Activated T-helper 17 cell treated with anti-CD3 and anti-CD28 coated beads, Interleukin-2, amount 50 U/mL, for 72 hours (primary cell): ENCODE measurements at regions not wholly inside any gene's neighbourhood (a gene's known extent, or its start where the extent isn't known, plus 50 kb on each side); places are given as distances from the start of the nearest gene placed in this dataset.

Experiments
- ATAC-seq: fragments of 150-1000 bp; cut with Tn5 transposase; replicated peaks from 2 replicates; pipeline ENCODE4 v1.10.0; 2021; ENCODE audit warnings: mild to moderate bottlenecking, moderate library complexity
- H3K27ac Mint-ChIP-seq: one replicate; pipeline ENCODE4 v1.8.0; 2022; ENCODE audit warnings: mixed read lengths
- H3K27me3 Mint-ChIP-seq: one replicate; pipeline ENCODE4 v1.8.0; 2022; ENCODE audit warnings: mixed read lengths
- H3K36me3 Mint-ChIP-seq: one replicate; pipeline ENCODE4 v1.8.0; 2022; ENCODE audit warnings: low read depth, mild to moderate bottlenecking, mixed read lengths
- H3K4me1 Mint-ChIP-seq: one replicate; pipeline ENCODE4 v1.8.0; 2022; ENCODE audit warnings: mixed read lengths
- H3K4me3 Mint-ChIP-seq: one replicate; pipeline ENCODE4 v1.8.0; 2022; ENCODE audit warnings: mild to moderate bottlenecking, mixed read lengths
- H3K9me3 Mint-ChIP-seq: one replicate; pipeline ENCODE4 v1.8.0; 2022; ENCODE audit warnings: mixed read lengths

DNA sequence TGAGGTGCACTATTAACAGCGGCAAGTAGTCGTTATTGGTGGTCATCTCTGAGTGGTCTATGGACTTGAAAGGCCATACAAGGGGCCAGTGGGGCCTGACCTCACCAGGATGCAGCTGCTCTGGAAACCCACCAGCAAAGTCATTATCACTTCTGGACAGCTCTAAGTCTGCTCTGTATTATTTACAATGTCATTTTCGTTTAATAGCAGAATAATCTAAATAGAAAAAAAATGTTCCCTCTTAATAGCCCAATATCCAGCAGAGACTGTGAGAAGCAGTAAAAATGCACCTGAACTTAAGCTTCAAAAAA lies 85.0 kb upstream of the EED start:
- ATAC-seq = no peak
- H3K4me3 Mint-ChIP-seq = no peak overlapping the region
- no peaks in the 10 kb centered on the region for H3K27me3 Mint-ChIP-seq
- H3K9me3 Mint-ChIP-seq = no peaks in the 10 kb centered on the region
- peaks cover 8% of the 10 kb centered on the region for H3K4me1 Mint-ChIP-seq
- H3K36me3 Mint-ChIP-seq = no peaks in the 10 kb centered on the region
- H3K27ac Mint-ChIP-seq = no peak overlapping the region

DNA sequence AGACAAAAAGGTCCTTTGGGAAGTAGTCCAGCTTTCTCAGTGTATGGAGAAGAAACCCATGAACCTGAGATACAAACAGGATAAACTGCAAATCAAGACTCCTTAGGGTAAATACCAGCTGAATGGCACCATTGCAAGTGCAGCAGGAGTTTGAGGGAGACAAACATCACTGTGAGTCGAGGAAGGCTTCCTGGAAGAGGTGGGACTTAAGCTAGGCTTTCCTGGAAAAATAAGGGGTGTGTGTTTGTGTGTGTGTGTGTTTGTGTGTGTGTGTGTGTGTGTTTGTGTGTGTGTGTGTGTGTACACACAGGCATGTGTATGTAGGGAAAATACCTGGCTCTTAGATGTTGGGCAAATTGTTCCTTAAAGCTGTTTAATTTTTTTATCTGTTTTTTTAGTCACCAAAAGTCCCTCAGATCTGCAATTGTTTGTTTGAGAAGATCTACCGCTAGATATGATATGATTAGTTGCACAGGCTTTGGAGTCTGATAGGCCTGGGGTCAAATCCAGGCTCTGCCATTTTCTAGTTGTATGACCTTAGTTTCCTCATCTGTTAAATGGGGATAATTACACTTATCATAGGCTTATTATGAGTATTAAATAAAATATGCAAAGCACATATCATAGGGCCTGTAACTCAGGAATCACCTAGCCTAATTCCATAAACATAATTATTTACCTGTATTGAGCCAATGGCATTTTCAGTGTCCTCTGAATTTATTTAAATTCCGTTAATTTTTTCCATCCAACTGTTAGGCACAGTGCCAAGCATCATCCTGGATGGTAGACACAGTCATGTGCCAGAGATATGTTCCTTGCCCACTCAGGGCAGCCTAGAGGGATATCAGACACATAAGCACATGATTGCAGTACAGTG lies 85.6 kb upstream of the EED start:
- no peaks in the 10 kb centered on the region for H3K27me3 Mint-ChIP-seq
- no peaks in the 10 kb centered on the region for H3K36me3 Mint-ChIP-seq
- H3K27ac Mint-ChIP-seq = peak overlapping the region; percentile 29
- no peak for ATAC-seq
- no peaks in the 10 kb centered on the region for H3K9me3 Mint-ChIP-seq
- peaks cover 8% of the 10 kb centered on the region for H3K4me1 Mint-ChIP-seq
- no peak overlapping the region for H3K4me3 Mint-ChIP-seq

DNA sequence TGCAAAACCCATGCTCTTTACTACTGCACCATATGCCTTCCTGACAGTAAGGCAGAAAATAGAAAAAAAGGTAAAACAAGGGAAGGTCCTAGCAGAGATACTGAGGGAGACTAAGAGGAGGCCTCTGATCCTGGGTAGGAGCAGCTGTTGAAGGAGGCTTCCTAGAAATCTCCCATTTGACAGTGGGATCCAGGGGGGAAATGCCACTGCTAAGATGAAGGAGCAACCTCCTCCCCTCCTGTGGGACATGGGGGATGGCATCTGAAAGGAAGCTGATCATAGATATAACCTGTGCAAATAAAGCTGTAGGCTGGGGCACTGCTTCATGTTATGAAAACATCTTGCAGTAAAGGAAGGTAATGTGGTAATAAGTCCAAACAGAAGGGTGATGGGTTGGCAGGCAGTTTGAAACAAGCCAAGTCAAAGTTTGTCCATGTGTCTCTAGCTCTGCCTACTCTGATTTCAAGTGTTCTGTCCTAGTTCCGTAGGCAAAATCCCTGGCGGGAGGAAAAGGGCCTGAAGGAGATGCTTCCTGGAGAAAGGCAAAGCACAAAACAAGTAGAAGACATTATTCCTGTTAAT lies 86.7 kb upstream of the EED start:
- Mint-ChIP-seq H3K27ac (no peak overlapping the region), H3K4me3 (no peak overlapping the region), H3K9me3 (no peaks in the 10 kb centered on the region), H3K27me3 (no peaks in the 10 kb centered on the region), H3K36me3 (no peaks in the 10 kb centered on the region), H3K4me1 (peaks cover 8% of the 10 kb centered on the region)
- no peak for ATAC-seq

DNA sequence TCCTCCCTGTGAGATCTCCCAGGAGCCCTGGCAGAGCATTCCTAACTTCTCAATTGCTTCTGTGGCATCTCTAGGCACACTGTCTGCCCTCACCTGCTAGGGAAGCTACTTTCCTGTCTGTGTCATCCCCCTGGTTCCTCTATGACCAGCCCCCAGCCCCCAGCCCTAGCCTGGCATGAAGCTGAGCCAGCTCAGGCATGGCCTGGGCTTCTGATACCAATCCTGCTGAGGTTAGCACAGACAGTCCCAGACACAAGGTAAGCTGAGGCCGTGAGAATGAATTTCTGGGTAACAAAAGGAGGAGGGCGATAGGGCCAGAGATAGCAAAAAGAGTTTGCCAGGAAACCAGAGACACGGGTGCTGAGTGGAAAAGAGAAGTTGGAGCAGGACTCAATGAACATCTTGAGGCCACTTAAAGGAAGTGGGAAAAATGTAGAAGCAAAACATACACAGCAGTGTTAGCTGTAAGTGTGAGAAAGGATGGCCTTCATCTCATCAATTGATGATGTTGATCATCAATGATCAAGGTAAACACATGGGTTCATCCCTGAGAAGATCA lies 87.6 kb upstream of the PICALM start:
- Mint-ChIP-seq H3K9me3 (no peaks in the 10 kb centered on the region), H3K4me3 (no peak overlapping the region), H3K4me1 (peaks cover 19% of the 10 kb centered on the region), H3K27me3 (no peaks in the 10 kb centered on the region), H3K27ac (no peak overlapping the region), H3K36me3 (no peaks in the 10 kb centered on the region)
- ATAC-seq = no peak

DNA sequence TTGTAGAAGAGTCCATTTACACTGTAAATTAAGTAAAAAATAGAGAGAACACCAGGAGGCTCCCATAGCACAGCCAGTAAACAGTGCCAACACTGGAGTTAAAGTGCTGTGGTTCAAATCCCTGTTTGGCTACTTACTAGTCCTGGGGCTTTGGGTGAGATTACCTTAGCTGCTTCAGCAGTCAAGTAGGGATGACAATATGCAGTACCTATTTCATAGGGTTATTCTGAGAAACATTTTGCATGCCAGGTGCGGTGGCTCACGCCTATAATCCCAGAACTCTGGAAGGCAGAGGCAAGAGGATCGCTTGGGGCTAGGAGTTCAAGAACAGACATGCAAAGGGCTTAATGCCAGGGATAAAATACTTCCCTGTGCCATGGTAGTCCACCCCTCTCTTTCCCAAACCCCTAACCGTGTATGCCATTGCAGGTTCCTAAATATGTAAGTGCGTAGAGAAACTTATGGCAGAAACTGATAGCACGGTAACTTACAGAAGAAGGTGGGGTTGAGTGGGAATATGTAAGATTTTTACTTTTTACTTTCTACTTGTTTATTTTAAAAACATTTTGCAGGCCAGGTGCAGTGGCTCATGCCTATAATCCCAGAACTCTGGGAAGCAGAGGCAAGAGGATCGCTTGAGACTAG lies 86.4 kb upstream of the PICALM start:
- Mint-ChIP-seq H3K36me3 (no peaks in the 10 kb centered on the region), H3K4me1 (peaks cover 28% of the 10 kb centered on the region), H3K4me3 (no peak overlapping the region), H3K9me3 (no peaks in the 10 kb centered on the region), H3K27ac (no peak overlapping the region), H3K27me3 (no peaks in the 10 kb centered on the region)
- no peak for ATAC-seq

DNA sequence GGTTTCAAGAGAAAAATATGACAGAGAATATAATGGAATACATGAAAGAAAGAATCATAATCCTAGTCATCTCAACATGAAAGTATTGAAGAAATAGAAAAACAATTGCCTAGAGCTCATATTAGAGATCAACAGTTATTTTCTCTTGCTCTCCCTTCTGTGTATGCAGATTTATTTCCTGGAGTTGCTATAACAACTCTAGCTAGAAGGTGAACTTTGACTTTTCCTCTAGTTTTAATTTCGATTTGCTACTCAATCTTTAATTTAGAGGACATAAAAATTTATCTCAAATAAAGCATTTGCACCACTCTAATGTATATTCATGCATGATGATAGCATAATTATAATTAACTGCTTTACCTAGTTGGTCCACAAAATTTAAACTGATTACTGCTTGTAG lies 84.6 kb upstream of the PICALM start:
- Mint-ChIP-seq H3K4me1 (peaks cover 21% of the 10 kb centered on the region), H3K27me3 (no peaks in the 10 kb centered on the region), H3K27ac (no peak overlapping the region), H3K4me3 (no peak overlapping the region), H3K9me3 (no peaks in the 10 kb centered on the region), H3K36me3 (no peaks in the 10 kb centered on the region)
- no peak for ATAC-seq

DNA sequence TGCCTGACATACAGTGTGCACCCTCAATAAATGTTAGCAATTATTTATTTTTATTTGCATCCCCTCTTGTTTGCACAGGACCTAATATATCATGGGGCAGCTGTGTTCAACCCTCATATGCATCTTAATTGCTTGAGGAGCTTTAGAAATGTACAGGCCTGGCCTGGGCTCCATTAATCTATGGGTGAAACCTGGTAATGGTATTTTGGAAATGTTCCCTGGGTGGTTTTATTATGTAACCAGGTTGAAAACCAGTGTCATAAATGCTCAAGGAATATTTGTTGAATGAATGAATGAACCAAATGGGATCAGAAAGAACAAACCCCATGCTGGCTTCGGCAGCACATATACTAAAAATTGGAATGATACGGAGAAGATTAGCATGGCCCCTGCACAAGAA lies 84.0 kb upstream of the PICALM start:
- Mint-ChIP-seq H3K27me3 (no peaks in the 10 kb centered on the region), H3K36me3 (no peaks in the 10 kb centered on the region), H3K27ac (no peak overlapping the region), H3K4me1 (peaks cover 20% of the 10 kb centered on the region), H3K9me3 (no peaks in the 10 kb centered on the region), H3K4me3 (no peak overlapping the region)
- ATAC-seq = no peak

DNA sequence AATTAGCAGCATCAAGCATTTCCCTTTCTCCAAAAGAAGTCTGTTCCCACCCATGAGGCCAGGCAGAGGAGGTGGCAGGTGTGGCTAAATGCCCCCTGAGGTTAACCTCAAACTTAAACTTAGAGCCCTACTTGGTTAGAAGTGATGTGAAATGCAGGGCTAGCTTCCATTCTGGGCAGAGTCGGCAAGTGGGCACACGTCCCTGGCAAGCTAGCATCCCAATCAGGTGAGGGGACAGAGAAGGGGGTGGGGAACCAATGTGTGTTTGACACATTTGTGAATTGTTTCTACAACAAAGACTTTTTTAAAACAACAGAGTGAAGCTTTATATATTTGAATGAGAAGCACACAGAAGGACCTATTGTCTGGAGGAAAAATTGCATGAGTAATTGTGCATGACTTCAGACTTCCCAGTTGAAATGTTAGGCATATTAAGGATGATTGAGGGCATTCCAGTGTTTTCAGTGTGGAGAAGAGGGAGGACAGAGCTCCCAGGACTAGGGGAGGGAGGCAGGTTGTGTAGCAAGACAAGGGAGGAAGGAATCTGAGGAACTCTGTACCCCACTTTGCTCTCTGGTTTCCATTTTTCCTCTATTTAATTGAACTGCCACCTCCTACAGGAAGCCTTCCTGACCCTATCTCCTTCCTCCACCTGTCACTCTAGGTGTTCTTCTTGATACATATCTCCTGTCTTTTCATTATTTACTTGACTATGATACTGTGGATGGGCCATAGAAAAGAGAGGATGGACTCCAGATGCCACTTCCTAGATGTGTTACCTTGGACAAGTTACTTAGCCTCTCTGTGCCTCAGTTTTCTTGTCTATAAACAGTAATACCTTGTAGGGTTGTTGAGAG lies 83.3 kb upstream of the PICALM start:
- no peaks in the 10 kb centered on the region for H3K36me3 Mint-ChIP-seq
- H3K27me3 Mint-ChIP-seq = no peaks in the 10 kb centered on the region
- H3K27ac Mint-ChIP-seq = peak overlapping the region; percentile 22
- no peak for ATAC-seq
- peaks cover 20% of the 10 kb centered on the region for H3K4me1 Mint-ChIP-seq
- peak overlapping the region; percentile 19 for H3K4me3 Mint-ChIP-seq
- no peaks in the 10 kb centered on the region for H3K9me3 Mint-ChIP-seq

DNA sequence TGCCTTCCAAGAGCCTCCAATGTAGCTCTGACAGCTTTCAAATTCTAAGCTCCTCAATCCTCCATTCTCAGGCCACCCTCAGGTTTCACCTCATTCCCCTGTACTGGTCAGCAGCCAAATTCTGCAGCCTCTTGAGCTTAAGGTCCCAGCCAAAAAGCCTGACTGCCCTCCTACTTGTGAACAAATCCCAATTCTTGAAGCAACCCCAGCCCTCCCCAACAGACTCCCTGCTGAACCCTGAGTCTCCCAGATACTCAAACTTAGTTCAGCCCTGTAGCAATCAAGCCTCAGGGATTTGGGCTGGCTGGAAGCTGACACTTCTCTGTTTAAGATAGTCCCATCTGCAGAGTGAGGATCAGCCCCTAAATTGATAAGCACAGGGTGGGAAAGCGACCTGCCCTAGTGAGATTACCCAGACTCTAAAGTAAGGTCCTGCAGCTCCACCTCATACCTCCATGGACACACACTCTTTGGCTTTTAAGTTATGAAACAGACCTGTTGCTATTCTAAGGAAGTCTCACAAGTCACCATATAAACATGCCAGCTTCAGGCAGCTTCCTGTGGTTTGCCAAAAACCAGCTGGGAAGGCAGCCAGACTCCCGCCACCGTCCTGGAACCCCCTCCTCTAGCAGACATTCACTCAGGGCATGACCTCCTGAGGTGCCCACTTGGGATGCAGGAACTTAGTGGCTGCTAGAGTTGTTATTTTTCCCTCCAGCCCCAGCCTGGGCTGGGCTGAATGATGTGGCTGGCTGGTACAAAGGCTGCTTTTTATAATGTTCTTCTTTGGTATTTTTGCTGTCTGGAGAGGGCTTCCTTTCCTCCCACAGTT lies 82.5 kb upstream of the PICALM start:
- H3K27ac Mint-ChIP-seq = peak overlapping the region; percentile 63
- H3K9me3 Mint-ChIP-seq = no peaks in the 10 kb centered on the region
- ATAC-seq = peak; percentile 19
- H3K4me3 Mint-ChIP-seq = peak overlapping the region; percentile 19
- H3K4me1 Mint-ChIP-seq = peaks cover 20% of the 10 kb centered on the region
- H3K36me3 Mint-ChIP-seq = no peaks in the 10 kb centered on the region
- H3K27me3 Mint-ChIP-seq = no peaks in the 10 kb centered on the region

DNA sequence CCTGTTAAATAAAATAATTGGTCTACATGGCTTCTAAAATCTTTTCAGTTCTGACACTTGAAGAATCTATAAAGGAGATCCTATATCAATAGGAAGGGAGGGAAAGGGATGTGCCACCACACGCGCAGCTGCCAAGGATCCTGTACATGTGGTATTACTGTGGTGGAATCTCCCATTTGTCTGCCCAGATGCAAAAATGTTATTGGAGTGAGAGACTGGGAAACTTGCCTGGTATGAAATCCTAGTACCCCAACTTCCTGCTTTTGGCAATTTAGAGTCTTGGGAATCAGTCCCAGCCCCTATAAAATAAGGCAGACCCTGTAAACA lies 81.9 kb upstream of the PICALM start:
- no peak for ATAC-seq
- Mint-ChIP-seq H3K9me3 (no peaks in the 10 kb centered on the region), H3K27me3 (no peaks in the 10 kb centered on the region), H3K4me1 (peaks cover 20% of the 10 kb centered on the region), H3K4me3 (no peak overlapping the region), H3K36me3 (no peaks in the 10 kb centered on the region), H3K27ac (peak overlapping the region; percentile 63)

DNA sequence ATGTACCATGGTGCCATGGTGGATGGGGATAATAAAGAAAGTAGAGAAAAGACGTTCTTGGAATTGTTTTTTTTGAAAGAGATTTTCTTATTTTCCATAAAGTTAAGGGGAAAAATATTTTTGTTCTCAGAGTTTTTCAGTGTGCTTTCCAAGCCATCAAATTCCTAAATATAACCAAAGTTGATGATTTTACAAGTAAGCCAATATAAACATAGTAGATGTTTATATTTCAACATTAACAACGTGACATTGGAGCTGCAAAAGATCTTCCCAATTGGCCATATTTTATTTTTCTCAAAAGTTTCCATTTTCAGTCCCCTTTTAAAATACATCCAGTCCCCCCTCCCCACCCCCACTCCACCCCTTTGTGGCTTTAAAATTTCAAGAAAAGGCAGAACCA lies 80.9 kb upstream of the PICALM start:
- Mint-ChIP-seq H3K36me3 (no peaks in the 10 kb centered on the region), H3K27me3 (no peaks in the 10 kb centered on the region), H3K9me3 (no peaks in the 10 kb centered on the region), H3K4me3 (no peak overlapping the region), H3K4me1 (peaks cover 20% of the 10 kb centered on the region), H3K27ac (no peak overlapping the region)
- no peak for ATAC-seq

DNA sequence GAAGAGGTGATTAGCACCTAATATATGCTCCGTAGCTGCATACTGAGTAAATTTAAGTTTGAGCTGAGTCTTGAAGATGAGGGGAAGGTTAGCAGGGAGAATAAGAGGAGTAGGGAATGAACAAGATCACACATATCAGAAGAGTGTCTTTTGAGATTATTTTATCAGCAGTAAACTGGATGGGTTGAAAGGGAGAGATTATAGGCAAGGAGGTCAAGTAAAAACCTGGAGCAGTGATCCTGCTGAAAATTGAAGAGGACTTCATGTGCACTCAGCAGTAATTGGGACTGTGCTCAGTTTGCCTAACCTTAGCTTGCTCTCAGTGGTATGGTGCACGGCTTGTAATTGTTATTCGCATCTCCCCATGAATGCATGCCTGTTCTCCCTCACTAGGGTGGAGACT lies 79.5 kb upstream of the PICALM start:
- Mint-ChIP-seq H3K4me3 (no peak overlapping the region), H3K27me3 (no peaks in the 10 kb centered on the region), H3K9me3 (no peaks in the 10 kb centered on the region), H3K4me1 (peaks cover 29% of the 10 kb centered on the region), H3K36me3 (no peaks in the 10 kb centered on the region), H3K27ac (no peak overlapping the region)
- no peak for ATAC-seq

DNA sequence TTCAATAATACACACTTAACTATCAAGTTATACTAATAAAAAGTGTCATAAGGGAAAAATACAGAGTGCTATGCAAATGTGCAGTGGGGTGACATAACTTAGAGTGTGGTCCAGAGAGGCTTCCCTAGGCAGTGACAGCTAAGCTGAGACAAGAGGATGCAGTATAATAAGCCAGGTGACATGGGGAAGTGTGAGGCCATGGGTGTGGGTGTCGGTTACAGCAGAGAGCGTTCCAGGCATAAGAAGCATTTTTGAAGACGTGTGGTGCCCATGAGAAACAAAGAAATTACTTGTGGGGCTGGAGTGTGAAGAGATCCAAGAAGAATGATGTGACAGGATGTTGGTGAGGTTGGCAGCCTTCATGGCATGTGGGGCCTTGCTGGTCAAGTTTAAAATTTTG lies 78.1 kb upstream of the PICALM start:
- H3K9me3 Mint-ChIP-seq = no peaks in the 10 kb centered on the region
- H3K36me3 Mint-ChIP-seq = no peaks in the 10 kb centered on the region
- no peak for ATAC-seq
- no peak overlapping the region for H3K4me3 Mint-ChIP-seq
- H3K27ac Mint-ChIP-seq = no peak overlapping the region
- H3K27me3 Mint-ChIP-seq = no peaks in the 10 kb centered on the region
- H3K4me1 Mint-ChIP-seq = peaks cover 31% of the 10 kb centered on the region
